SH-SY5Y (cell line): ENCODE measurements at regions not wholly inside any gene's neighbourhood (a gene's known extent, or its start where the extent isn't known, plus 50 kb on each side); places are given as distances from the start of the nearest gene placed in this dataset.

ENCODE experiments used
- GATA2 ChIP-seq: IDR thresholded peaks from 2 replicates; pipeline ENCODE4 v1.6.1; 2011; ENCODE audit warnings: mild to moderate bottlenecking, low read depth, low read length
- GATA3 ChIP-seq: IDR thresholded peaks from 2 replicates; pipeline ENCODE4 v1.6.1; 2011; ENCODE audit warnings: low read depth, mild to moderate bottlenecking, low read length, moderate library complexity

- no peak for TF ChIP-seq GATA2
- TF ChIP-seq GATA3: no peak
Observed at GRCh38 chr5:135724617-135725016, 109.8 kb upstream of the SLC25A48 start.
